ENCODE measurements at regions not wholly inside any gene's neighbourhood (a gene's known extent, or its start where the extent isn't known, plus 50 kb on each side); places are given as distances from the start of the nearest gene placed in this dataset.

GRCh38 chr7:81519886-81520285, 250.0 kb downstream of the HGF start:
- no peak for TF ChIP-seq POLR2AphosphoS5 (IDR thresholded peaks at IDR 0.05; ENCODE audit: low read depth, low read length)
- TF ChIP-seq TAF1 (IDR thresholded peaks at IDR 0.05; ENCODE audit: borderline replicate concordance, insufficient read depth, low read length): no peak
- TF ChIP-seq, protein P1, sequence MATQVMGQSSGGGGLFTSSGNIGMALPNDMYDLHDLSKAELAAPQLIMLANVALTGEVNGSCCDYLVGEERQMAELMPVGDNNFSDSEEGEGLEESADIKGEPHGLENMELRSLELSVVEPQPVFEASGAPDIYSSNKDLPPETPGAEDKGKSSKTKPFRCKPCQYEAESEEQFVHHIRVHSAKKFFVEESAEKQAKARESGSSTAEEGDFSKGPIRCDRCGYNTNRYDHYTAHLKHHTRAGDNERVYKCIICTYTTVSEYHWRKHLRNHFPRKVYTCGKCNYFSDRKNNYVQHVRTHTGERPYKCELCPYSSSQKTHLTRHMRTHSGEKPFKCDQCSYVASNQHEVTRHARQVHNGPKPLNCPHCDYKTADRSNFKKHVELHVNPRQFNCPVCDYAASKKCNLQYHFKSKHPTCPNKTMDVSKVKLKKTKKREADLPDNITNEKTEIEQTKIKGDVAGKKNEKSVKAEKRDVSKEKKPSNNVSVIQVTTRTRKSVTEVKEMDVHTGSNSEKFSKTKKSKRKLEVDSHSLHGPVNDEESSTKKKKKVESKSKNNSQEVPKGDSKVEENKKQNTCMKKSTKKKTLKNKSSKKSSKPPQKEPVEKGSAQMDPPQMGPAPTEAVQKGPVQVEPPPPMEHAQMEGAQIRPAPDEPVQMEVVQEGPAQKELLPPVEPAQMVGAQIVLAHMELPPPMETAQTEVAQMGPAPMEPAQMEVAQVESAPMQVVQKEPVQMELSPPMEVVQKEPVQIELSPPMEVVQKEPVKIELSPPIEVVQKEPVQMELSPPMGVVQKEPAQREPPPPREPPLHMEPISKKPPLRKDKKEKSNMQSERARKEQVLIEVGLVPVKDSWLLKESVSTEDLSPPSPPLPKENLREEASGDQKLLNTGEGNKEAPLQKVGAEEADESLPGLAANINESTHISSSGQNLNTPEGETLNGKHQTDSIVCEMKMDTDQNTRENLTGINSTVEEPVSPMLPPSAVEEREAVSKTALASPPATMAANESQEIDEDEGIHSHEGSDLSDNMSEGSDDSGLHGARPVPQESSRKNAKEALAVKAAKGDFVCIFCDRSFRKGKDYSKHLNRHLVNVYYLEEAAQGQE (IDR thresholded peaks at IDR 0.05; ENCODE audit: insufficient read depth in 1 of 2, low read depth in 2 of 2, low read length in 2 of 2): no peak

All from PFSK-1 (cell line).